HG03175 (cell line): ENCODE measurements at regions not wholly inside any gene's neighbourhood (a gene's known extent, or its start where the extent isn't known, plus 50 kb on each side); places are given as distances from the start of the nearest gene placed in this dataset.
"Not testable (repeated sequence)": the region's sequence is repeated elsewhere in the genome, so short reads cannot be mapped to it uniquely, and the experiment has no call there.

Experiments used
- ATAC-seq: cut with Tn5 transposase; IDR thresholded peaks from one replicate; pipeline ENCODE4 v1.9.1; 2021; ENCODE audit warnings: mild to moderate bottlenecking, moderate library complexity; ENCODE audit not compliant: unreplicated experiment

DNA sequence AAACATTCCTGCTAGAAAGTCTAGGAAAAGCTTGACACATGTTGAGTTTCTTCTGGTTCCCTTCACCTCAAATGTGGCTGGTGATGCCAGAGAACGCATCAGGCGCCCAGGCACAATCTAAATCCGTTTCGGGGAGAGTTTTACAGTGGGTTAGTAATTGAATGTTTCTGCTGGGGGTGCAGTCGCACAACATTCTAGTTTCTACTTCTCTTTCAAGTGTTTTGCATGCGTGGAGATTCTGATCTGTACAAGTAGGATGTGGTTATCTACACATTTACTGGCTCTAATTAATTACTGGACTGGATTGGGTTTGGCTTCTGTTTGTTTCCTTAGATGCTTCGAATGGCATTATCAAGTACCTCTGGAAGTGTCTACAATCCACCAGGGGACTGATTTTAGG, 173.8 kb downstream of the TMEM26 start:
- ATAC-seq = peak; percentile 85

- ATAC-seq = no peak
Observed at GRCh38 chr10:61278556-61278955, 174.6 kb downstream of the TMEM26 start.

GRCh38 chr10:61272781-61273180, 180.4 kb downstream of the TMEM26 start:
- ATAC-seq = no peak

DNA sequence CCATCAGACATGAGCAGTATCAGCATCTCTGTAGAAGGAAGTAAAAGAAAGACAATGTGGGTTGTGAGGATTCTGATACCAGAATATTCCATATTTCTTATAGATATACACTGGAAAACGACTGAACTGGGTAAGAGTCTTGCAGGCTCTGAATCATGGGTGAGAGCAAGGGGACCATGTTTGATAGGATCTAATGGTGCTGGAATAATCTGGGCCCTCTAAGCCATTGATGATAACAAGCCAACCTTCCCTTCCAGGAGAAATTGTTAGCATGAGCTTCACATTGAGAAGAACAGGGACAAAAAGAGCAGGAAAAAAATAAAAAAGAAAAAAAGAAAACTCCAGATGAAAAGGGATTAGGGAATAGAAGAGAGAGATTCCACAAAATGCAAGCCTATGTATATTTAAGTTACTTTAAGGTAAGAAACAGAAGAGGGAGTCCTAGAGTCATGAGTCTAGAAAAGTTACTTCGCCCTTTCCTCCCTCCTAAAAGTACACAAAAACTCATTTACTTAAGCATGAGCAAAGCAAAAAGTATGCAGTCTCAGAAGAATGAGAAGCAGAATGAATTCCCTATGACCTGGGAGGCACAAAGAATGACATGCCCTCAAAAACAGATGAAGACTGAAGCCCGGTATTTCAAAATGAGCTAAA, 181.9 kb downstream of the TMEM26 start:
- no peak for ATAC-seq

DNA sequence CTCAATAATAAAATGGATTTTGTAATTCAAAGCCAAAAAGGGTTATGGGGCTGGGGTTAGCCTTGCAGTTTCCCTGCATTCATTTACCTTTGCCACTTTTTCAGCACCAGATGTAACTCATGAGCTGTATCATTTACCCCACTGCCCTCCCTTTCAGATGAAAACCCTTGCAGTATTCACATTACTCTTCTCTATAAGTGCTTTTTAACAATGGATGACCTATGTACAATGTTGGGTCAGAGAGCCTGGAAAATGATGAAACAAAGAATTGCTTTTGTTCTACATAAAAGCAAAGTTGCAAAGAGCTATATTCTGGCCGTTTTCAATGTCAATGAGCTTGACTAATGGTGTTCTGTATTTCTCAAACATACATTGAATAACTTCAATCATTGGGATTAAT, 189.7 kb downstream of the TMEM26 start:
- no peak for ATAC-seq

DNA sequence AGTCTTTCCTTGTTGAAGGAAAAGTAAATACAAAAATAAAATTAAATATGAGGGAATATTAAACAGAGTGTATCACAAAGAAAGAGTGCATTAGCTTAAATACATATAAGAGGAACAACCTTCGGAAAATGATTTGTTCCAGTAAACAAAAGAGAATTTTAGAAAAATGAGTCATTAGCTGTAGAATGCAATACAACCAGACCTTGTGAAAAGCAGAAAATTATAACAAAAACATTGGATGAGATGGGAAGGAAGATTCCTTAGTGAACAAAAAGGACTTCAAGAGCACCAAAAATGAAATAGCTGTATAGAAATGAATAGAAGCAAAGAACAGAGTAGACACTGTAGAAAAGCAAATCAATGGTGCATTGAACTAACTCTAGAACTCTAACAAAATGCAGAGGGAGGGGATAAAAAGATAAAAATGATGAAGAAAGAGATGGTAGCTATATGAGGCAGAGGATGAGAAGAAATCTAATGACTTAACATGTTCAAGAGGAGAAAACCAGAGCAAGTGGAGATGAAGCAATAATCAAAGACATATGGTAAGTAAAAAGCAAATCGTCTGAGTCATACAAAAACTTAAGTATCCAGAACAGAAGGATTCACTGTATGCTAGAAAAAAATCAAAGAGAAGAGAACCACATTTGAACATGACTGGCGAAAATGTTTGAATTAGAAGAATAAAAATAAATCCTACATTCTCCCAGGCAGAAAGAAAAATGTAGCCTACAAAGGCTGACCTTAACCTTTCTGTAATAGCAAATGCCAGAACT, 190.5 kb downstream of the TMEM26 start:
- no peak for ATAC-seq

DNA sequence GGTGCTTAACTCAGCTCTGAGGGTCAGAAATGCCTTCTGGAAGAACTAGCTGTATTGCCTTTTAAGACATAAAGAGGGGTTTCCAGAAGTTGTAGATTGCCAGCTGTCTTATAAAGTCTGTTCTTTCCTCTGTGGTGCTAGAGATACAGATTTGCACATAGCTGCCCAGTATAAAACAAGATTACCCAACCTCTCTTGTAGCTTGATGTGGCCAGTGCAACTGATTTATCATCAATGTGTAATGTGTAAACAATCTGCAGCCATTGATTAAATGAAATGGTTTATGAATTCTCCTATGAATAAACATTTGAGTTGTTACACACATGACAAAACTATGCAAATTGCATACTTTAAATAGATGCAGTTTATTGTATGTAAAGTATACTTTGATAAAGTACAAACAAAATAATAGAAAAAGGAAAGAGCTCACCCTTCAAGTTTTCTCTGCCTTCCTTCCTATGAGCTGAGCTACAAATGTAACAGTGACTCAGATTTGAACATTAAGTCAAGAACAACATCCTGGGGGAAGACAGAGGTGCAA, 195.2 kb downstream of the TMEM26 start:
- ATAC-seq = no peak

- ATAC-seq = no peak
Observed at GRCh38 chr10:61257136-61257535, 196.0 kb downstream of the TMEM26 start.

- not testable (repeated sequence) for ATAC-seq
Observed at GRCh38 chr10:61252326-61252725, 200.9 kb downstream of the TMEM26 start.

- no peak for ATAC-seq
Observed at GRCh38 chr10:61251089-61251488, 202.1 kb downstream of the TMEM26 start.

DNA sequence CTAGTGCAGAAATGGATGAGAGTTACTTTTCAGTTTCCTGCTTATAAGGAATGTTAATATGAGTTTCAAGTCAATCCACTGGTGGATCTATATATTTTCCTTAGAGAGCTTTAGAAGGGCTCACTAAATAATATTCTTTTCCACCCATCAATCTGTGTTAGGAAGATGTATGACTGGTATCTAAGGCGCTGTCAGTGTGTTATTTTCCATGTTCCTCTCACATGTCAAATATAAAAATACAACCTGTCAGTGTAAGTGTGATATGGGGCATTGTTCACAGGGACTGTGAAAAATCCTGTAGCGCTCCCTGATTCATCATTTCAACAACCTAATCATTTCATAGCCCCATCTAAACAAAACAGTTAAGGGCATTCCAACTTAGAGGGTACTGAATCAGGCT, 203.1 kb downstream of the TMEM26 start:
- ATAC-seq = no peak

GRCh38 chr10:61248013-61248412, 205.2 kb downstream of the TMEM26 start:
- ATAC-seq = no peak

DNA sequence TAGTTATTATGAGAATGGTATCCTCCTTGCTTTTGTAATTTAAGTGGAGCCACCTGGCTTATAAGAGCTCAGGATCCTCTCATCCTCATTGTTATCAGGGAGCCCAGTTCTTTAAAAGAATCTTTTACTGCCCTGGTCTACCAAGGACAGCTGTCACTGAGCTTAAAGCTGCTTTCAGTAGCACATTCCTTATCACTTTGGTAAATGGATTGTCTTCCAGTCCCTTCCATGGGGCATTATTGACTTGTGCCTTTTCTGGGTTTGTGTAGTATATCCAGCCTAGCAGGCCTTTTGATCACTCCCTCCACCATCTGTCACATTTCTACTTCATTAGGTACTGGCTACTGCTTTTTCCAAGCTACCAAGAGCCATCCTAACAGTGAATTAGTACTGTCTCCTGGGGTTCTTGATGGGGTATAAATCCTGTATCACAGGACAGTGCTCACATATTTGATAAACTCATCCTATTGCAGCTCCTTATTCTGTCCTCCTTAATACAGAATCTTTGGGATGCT, 208.9 kb downstream of the TMEM26 start:
- ATAC-seq = no peak

DNA sequence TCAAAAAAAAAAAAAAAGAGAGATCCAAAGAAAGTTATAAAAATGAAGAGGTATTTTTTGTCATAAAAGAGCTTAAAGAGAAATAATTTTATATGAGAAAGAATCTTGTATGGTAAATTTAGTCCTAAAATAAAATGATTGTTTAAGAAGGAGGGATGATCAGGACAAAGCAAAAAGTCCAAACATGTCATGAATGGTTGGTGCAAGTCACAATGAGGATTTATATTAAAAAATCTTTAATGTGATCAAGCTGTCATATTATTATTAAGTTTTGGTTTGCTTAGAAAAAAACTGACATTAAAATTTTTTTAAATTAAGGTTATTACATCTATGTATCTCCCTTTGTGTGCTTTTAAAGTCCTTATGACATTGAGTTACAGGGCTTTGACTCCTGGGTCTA, 220.4 kb downstream of the TMEM26 start:
- ATAC-seq = no peak

DNA sequence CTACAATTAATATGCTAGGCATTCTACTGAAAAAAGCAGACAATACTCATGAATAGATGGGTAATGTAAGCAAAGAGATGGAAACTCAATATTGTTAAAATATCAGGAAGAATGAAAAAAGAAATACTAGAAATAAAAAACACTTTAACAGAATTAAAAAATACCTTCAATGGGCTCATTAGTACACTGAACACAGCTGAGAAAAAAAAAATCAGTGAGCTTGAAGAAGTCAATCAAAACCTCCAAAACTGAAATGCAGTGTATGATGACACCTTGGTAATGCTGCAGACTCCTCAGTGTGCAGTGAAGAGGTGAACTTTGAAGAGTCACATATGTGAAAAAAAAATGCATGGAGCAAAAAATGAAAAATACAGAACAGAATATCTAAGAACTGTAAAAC, 227.2 kb downstream of the TMEM26 start:
- ATAC-seq = no peak

DNA sequence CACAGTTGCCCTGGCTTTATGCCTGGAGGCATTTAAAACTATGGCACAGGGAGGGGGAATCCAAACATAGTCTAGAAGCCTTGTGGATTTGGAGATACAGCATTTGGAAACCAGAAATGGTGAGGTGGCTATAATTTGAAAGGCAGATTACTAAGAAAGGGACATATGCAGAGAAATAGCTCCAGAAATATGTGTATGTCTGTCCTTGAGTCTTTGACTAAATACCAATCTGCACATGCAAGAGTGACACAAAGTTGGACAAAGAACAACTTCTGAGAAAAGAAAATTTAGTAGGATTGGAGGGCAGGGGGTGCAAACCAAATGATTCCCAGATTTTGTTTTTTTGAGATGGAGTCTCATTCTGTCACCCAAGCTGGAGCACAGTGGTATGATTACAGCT, 229.6 kb downstream of the TMEM26 start:
- no peak for ATAC-seq

DNA sequence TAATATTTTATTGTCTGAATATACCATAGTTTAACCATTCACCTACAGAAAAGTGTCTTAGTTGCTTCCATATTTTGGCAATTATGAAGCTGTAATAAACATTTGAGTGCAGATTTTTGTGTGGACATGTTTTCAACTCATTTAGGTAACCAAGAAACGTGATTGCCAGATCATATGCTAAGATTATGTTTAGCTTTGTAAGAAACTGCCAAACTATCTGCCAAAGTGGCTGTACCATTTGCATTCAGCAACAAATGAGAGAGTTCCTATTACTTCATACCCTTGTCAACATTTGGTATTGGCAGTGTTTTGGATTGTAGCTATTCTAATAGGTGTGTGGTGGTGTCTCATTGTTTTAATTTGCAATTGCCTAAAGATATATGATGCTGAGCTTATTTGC, 233.5 kb downstream of the TMEM26 start:
- ATAC-seq = no peak

DNA sequence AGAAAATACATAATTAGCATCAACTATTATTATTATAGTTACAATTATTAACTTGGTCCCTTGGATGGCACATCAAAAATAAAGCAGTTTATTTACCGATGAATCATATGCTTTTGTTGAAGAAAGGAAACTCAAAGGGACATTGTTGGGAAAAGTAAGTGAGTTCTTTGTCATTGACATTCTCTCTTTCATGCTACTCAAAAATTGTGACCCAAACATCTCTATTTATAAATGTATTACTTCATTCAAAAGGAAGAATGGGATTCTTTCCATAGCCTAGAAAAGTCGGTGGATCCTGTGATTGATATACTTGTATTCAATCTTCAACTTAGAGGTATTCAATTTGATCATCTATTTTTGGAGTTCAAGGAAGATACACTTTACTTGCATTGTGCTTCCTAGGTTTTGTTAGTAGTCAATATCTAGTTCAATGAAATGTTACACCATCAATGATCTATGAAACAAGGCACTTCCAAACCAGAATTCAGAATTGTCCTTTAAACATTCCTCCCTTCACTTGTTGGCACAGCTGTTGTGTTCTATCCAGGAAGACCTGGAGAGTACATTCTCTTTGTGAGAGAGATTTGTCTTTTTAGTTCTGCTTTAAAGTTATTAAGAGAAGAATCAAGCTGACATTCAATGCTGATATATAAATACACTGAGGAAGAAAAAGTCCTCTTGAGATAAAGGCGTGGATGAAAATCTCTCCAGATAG, 235.2 kb downstream of the TMEM26 start:
- ATAC-seq = no peak

GRCh38 chr10:61215246-61215645, 237.9 kb downstream of the TMEM26 start:
- ATAC-seq = no peak

- ATAC-seq = no peak
Observed at GRCh38 chr10:61211468-61211867, 241.7 kb downstream of the TMEM26 start.

DNA sequence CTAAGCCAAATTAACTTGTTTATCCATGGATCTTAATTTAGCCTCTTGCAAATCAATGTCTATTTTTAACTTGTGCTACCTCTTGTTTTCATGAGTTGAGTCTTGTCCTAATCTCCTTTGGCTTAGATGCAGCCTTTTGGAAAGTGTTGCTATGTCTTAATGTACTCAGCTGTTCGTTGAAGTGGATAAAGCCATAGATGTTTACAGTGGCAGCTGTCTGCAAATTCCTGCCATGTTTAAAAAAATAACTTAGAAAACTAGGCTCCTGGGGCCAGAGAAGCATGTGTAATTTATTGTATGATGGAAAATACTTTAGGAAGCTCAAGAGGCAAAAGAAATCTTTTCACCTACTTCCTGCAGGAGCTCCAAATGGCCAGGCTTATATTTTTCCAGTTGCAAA, 253.1 kb upstream of the RHOBTB1 start:
- no peak for ATAC-seq

GRCh38 chr10:61195211-61195610, 251.2 kb upstream of the RHOBTB1 start:
- no peak for ATAC-seq
